GM23338 (cell line): ENCODE measurements at regions not wholly inside any gene's neighbourhood (a gene's known extent, or its start where the extent isn't known, plus 50 kb on each side); places are given as distances from the start of the nearest gene placed in this dataset.

Experiments
- ATAC-seq: fragments of 200-7000 bp; cut with Tn5 transposase; 3 replicates; pipeline ENCODE4 v1.9.1; 2020
- DNase-seq: peaks from one replicate; pipeline ENCODE4 v3.0.0-alpha.2; 2015; ENCODE audit warnings: low spot score
- H2AFZ ChIP-seq: fragments of 200-600 bp; sonication (generic); 2 replicates; pipeline ENCODE4 v1.8.0; 2016; ENCODE audit warnings: antibody characterized with exemption, mild to moderate bottlenecking, moderate library complexity
- H3F3A ChIP-seq: fragments of 200-600 bp; sonication (generic); replicated peaks from 2 replicates; pipeline ENCODE4 v1.8.0; 2017; ENCODE audit warnings: antibody characterized with exemption, mixed run types, low read depth
- H3K27ac ChIP-seq: fragments of 200-600 bp; sonication (generic); 2 replicates; pipeline ENCODE4 v1.6.1; 2016; ENCODE audit warnings: low read depth
- H3K27me3 ChIP-seq: fragments of 200-600 bp; sonication (generic); 2 replicates; pipeline ENCODE4 v1.8.0; 2016; ENCODE audit warnings: mild to moderate bottlenecking, mixed run types, moderate library complexity; ENCODE audit not compliant: insufficient read depth
- H3K36me3 ChIP-seq: fragments of 200-600 bp; sonication (generic); 2 replicates; pipeline ENCODE4 v1.8.0; 2016; ENCODE audit warnings: mild to moderate bottlenecking; ENCODE audit not compliant: insufficient read depth
- H3K4me1 ChIP-seq: fragments of 200-600 bp; sonication (generic); 2 replicates; pipeline ENCODE4 v1.8.0; 2016; ENCODE audit warnings: mild to moderate bottlenecking, moderate library complexity; ENCODE audit not compliant: insufficient read depth
- H3K4me2 ChIP-seq: fragments of 200-600 bp; sonication (generic); 2 replicates; pipeline ENCODE4 v1.7.1; 2017; ENCODE audit warnings: mixed run types
- H3K4me3 ChIP-seq: fragments of 200-600 bp; sonication (generic); 2 replicates; pipeline ENCODE4 v1.6.1; 2016; ENCODE audit warnings: mixed run types
- H3K79me2 ChIP-seq: fragments of 200-600 bp; sonication (generic); replicated peaks from 2 replicates; pipeline ENCODE4 v1.8.0; 2017; ENCODE audit warnings: mild to moderate bottlenecking; ENCODE audit not compliant: insufficient read depth
- H3K9me2 ChIP-seq: fragments of 200-600 bp; sonication (generic); 2 replicates; pipeline ENCODE4 v1.8.0; 2017; ENCODE audit not compliant: insufficient read depth
- H4K20me1 ChIP-seq: fragments of 200-600 bp; sonication (generic); replicated peaks from 2 replicates; pipeline ENCODE4 v1.8.0; 2017; ENCODE audit warnings: mild to moderate bottlenecking; ENCODE audit not compliant: insufficient read depth
- H3K27ac Mint-ChIP-seq: 2 replicates; pipeline ENCODE4 v1.8.0; 2020; ENCODE audit warnings: inconsistent platforms, mild to moderate bottlenecking, moderate library complexity, mixed read lengths
- H3K27me3 Mint-ChIP-seq: 3 replicates; pipeline ENCODE4 v1.8.0; 2022; ENCODE audit warnings: low read depth, mild to moderate bottlenecking, moderate library complexity, mixed read lengths, inconsistent platforms; ENCODE audit not compliant: insufficient read depth, poor library complexity
- H3K36me3 Mint-ChIP-seq: 3 replicates; pipeline ENCODE4 v1.8.0; 2021; ENCODE audit warnings: low read depth, mild to moderate bottlenecking, inconsistent platforms, moderate library complexity, mixed read lengths
- H3K4me1 Mint-ChIP-seq: 3 replicates; pipeline ENCODE4 v1.8.0; 2020; ENCODE audit warnings: mild to moderate bottlenecking, inconsistent platforms, mixed read lengths
- H3K4me3 Mint-ChIP-seq: 3 replicates; pipeline ENCODE4 v1.8.0; 2021; ENCODE audit warnings: moderate library complexity, mild to moderate bottlenecking, inconsistent platforms, mixed read lengths
- H3K9me3 Mint-ChIP-seq: 3 replicates; pipeline ENCODE4 v1.8.0; 2020; ENCODE audit warnings: moderate library complexity, mild to moderate bottlenecking, inconsistent platforms, mixed read lengths
- CREB1 ChIP-seq: fragments of 250-450 bp; sonication (Bioruptor Pico); IDR thresholded peaks from 2 replicates; pipeline ENCODE4 v1.5.0; 2020; ENCODE audit warnings: low read depth, mild to moderate bottlenecking, moderate library complexity
- EZH2 ChIP-seq: fragments of 200-600 bp; sonication (generic); IDR thresholded peaks from one replicate; pipeline ENCODE4 v1.8.0; 2017; ENCODE audit warnings: antibody characterized with exemption, mild to moderate bottlenecking, low read depth; ENCODE audit not compliant: unreplicated experiment
- EZH2phosphoT487 ChIP-seq: fragments of 200-600 bp; sonication (generic); IDR thresholded peaks from one replicate; pipeline ENCODE4 v1.8.1; 2018; ENCODE audit warnings: antibody characterized with exemption; ENCODE audit not compliant: unreplicated experiment
- JUNB ChIP-seq: IDR thresholded peaks from one replicate; pipeline ENCODE4 v1.6.1; 2016; ENCODE audit warnings: antibody characterized with exemption; ENCODE audit not compliant: unreplicated experiment
- NANOG ChIP-seq: IDR thresholded peaks from 2 replicates; pipeline ENCODE4 v1.6.1; 2016; ENCODE audit warnings: antibody characterized with exemption, borderline replicate concordance
- POLR2AphosphoS5 ChIP-seq: IDR thresholded peaks from 2 replicates; pipeline ENCODE4 v1.6.1; 2016; ENCODE audit warnings: antibody characterized with exemption, low read depth
- STAT1 ChIP-seq: IDR thresholded peaks from one replicate; pipeline ENCODE4 v1.6.1; 2016; ENCODE audit warnings: antibody characterized with exemption; ENCODE audit not compliant: unreplicated experiment
- ZNF114 ChIP-seq: fragments of 250-450 bp; sonication (Bioruptor Pico); IDR thresholded peaks from 2 replicates; pipeline ENCODE4 v1.5.0; 2020; ENCODE audit warnings: mild to moderate bottlenecking, moderate library complexity
- ZNF331 ChIP-seq: fragments of 250-450 bp; sonication (Bioruptor Pico); IDR thresholded peaks from 2 replicates; pipeline ENCODE4 v1.5.0; 2020; ENCODE audit warnings: low read depth, mild to moderate bottlenecking, moderate library complexity
- TF ChIP-seq, protein P1 (sequence below): fragments of 250-450 bp; sonication (Bioruptor Pico); IDR thresholded peaks from 2 replicates; pipeline ENCODE4 v1.5.0; 2020; ENCODE audit warnings: mild to moderate bottlenecking, moderate library complexity
- TF ChIP-seq, protein P2 (sequence below): IDR thresholded peaks from 2 replicates; pipeline ENCODE4 v1.6.1; 2016; ENCODE audit warnings: antibody characterized with exemption
- TF ChIP-seq, protein P3 (sequence below): IDR thresholded peaks from one replicate; pipeline ENCODE4 v1.6.1; 2018; ENCODE audit warnings: antibody characterized with exemption; ENCODE audit not compliant: unreplicated experiment
- TF ChIP-seq, protein P4 (sequence below), 2 experiments: fragments of 200-600 bp in 1 of 2; sonication (generic) in 1 of 2; conservative IDR thresholded peaks; 2 replicates each; pipeline versions ENCODE4 v1.5.1 to v1.6.1; 2016 to 2017; ENCODE audit warnings: antibody characterized with exemption in 2 of 2, low read depth in 2 of 2, mild to moderate bottlenecking in 2 of 2, moderate library complexity in 1 of 2

DNA sequence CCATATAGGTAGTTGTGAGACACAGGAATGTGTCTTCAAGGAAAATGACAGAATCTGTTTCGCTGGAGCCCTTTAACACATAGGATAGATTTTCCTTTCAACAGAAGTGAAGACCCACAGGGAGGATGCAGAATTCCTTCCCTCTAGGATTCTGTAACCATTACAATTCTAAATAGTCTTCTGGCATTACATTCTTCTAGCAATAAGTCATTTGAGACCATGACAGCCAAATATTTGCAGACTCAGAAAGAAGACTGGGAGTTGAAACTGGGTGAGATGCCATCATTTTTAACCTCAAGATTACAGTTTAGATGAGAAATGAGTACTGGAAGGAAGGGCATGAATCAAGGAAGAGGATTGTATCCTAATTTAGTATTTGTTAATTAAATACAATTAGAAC is 61.6 kb downstream of the ZBTB18 start:
- 0 out of 3 replicates have a peak, but pooled peaks cover 3% of the 10 kb centered on the region for H3K9me3 Mint-ChIP-seq
- Histone ChIP-seq H3K27me3 (no peaks in the 10 kb centered on the region), H3K27ac (no peak overlapping the region), H3K79me2 (no peaks in the 10 kb centered on the region), H4K20me1 (no peaks in the 10 kb centered on the region), H3K36me3 (no peaks in the 10 kb centered on the region), H3K4me3 (no peak overlapping the region), H2AFZ (no peak overlapping the region), H3F3A (no peaks in the 10 kb centered on the region), H3K4me2 (no peak overlapping the region), H3K4me1 (no peaks in the 10 kb centered on the region; the same call in 1 of the 2 replicates), H3K9me2 (peaks cover 3% of the 10 kb centered on the region; the same call in 1 of the 2 replicates)
- TF ChIP-seq ZNF331 (CRISPR knock-in tag), result no peak
- no peak for TF ChIP-seq POLR2AphosphoS5
- TF ChIP-seq EZH2, result no peak
- TF ChIP-seq JUNB, result no peak
- no peak for TF ChIP-seq NANOG
- TF ChIP-seq, protein P1, sequence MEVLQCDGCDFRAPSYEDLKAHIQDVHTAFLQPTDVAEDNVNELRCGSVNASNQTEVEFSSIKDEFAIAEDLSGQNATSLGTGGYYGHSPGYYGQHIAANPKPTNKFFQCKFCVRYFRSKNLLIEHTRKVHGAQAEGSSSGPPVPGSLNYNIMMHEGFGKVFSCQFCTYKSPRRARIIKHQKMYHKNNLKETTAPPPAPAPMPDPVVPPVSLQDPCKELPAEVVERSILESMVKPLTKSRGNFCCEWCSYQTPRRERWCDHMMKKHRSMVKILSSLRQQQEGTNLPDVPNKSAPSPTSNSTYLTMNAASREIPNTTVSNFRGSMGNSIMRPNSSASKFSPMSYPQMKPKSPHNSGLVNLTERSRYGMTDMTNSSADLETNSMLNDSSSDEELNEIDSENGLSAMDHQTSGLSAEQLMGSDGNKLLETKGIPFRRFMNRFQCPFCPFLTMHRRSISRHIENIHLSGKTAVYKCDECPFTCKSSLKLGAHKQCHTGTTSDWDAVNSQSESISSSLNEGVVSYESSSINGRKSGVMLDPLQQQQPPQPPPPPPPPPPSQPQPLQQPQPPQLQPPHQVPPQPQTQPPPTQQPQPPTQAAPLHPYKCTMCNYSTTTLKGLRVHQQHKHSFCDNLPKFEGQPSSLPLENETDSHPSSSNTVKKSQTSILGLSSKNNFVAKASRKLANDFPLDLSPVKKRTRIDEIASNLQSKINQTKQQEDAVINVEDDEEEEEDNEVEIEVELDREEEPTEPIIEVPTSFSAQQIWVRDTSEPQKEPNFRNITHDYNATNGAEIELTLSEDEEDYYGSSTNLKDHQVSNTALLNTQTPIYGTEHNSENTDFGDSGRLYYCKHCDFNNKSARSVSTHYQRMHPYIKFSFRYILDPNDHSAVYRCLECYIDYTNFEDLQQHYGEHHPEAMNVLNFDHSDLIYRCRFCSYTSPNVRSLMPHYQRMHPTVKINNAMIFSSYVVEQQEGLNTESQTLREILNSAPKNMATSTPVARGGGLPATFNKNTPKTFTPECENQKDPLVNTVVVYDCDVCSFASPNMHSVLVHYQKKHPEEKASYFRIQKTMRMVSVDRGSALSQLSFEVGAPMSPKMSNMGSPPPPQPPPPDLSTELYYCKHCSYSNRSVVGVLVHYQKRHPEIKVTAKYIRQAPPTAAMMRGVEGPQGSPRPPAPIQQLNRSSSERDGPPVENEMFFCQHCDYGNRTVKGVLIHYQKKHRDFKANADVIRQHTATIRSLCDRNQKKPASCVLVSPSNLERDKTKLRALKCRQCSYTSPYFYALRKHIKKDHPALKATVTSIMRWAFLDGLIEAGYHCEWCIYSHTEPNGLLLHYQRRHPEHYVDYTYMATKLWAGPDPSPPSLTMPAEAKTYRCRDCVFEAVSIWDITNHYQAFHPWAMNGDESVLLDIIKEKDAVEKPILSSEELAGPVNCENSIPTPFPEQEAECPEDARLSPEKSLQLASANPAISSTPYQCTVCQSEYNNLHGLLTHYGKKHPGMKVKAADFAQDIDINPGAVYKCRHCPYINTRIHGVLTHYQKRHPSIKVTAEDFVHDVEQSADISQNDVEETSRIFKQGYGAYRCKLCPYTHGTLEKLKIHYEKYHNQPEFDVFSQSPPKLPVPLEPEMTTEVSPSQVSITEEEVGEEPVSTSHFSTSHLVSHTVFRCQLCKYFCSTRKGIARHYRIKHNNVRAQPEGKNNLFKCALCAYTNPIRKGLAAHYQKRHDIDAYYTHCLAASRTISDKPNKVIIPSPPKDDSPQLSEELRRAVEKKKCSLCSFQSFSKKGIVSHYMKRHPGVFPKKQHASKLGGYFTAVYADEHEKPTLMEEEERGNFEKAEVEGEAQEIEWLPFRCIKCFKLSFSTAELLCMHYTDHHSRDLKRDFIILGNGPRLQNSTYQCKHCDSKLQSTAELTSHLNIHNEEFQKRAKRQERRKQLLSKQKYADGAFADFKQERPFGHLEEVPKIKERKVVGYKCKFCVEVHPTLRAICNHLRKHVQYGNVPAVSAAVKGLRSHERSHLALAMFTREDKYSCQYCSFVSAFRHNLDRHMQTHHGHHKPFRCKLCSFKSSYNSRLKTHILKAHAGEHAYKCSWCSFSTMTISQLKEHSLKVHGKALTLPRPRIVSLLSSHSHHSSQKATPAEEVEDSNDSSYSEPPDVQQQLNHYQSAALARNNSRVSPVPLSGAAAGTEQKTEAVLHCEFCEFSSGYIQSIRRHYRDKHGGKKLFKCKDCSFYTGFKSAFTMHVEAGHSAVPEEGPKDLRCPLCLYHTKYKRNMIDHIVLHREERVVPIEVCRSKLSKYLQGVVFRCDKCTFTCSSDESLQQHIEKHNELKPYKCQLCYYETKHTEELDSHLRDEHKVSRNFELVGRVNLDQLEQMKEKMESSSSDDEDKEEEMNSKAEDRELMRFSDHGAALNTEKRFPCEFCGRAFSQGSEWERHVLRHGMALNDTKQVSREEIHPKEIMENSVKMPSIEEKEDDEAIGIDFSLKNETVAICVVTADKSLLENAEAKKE (CRISPR knock-in tag), result no peak
- TF ChIP-seq, protein P2, sequence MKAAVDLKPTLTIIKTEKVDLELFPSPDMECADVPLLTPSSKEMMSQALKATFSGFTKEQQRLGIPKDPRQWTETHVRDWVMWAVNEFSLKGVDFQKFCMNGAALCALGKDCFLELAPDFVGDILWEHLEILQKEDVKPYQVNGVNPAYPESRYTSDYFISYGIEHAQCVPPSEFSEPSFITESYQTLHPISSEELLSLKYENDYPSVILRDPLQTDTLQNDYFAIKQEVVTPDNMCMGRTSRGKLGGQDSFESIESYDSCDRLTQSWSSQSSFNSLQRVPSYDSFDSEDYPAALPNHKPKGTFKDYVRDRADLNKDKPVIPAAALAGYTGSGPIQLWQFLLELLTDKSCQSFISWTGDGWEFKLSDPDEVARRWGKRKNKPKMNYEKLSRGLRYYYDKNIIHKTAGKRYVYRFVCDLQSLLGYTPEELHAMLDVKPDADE, result no peak
- TF ChIP-seq EZH2phosphoT487, result no peak
- no peak for TF ChIP-seq ZNF114
- TF ChIP-seq, protein P3, sequence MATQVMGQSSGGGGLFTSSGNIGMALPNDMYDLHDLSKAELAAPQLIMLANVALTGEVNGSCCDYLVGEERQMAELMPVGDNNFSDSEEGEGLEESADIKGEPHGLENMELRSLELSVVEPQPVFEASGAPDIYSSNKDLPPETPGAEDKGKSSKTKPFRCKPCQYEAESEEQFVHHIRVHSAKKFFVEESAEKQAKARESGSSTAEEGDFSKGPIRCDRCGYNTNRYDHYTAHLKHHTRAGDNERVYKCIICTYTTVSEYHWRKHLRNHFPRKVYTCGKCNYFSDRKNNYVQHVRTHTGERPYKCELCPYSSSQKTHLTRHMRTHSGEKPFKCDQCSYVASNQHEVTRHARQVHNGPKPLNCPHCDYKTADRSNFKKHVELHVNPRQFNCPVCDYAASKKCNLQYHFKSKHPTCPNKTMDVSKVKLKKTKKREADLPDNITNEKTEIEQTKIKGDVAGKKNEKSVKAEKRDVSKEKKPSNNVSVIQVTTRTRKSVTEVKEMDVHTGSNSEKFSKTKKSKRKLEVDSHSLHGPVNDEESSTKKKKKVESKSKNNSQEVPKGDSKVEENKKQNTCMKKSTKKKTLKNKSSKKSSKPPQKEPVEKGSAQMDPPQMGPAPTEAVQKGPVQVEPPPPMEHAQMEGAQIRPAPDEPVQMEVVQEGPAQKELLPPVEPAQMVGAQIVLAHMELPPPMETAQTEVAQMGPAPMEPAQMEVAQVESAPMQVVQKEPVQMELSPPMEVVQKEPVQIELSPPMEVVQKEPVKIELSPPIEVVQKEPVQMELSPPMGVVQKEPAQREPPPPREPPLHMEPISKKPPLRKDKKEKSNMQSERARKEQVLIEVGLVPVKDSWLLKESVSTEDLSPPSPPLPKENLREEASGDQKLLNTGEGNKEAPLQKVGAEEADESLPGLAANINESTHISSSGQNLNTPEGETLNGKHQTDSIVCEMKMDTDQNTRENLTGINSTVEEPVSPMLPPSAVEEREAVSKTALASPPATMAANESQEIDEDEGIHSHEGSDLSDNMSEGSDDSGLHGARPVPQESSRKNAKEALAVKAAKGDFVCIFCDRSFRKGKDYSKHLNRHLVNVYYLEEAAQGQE, result no peak
- TF ChIP-seq, protein P4, sequence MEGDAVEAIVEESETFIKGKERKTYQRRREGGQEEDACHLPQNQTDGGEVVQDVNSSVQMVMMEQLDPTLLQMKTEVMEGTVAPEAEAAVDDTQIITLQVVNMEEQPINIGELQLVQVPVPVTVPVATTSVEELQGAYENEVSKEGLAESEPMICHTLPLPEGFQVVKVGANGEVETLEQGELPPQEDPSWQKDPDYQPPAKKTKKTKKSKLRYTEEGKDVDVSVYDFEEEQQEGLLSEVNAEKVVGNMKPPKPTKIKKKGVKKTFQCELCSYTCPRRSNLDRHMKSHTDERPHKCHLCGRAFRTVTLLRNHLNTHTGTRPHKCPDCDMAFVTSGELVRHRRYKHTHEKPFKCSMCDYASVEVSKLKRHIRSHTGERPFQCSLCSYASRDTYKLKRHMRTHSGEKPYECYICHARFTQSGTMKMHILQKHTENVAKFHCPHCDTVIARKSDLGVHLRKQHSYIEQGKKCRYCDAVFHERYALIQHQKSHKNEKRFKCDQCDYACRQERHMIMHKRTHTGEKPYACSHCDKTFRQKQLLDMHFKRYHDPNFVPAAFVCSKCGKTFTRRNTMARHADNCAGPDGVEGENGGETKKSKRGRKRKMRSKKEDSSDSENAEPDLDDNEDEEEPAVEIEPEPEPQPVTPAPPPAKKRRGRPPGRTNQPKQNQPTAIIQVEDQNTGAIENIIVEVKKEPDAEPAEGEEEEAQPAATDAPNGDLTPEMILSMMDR (conservative IDR thresholded peaks at IDR 0.05; ENCODE audit: low read depth in 2 of 2), result no peak
- no peak for TF ChIP-seq CREB1 (CRISPR knock-in tag)
- no peak for TF ChIP-seq STAT1
- H3K4me3 Mint-ChIP-seq, result no peak overlapping the region
- H3K27ac Mint-ChIP-seq, result no peak overlapping the region
- peaks cover 4% of the 10 kb centered on the region for H3K27me3 Mint-ChIP-seq
- H3K36me3 Mint-ChIP-seq, result no peaks in the 10 kb centered on the region
- no peak for ATAC-seq
- 0 out of 3 replicates have a peak, but pooled peaks cover 5% of the 10 kb centered on the region for H3K4me1 Mint-ChIP-seq
- no peak for DNase-seq
